ENCODE measurements at regions not wholly inside any gene's neighbourhood (a gene's known extent, or its start where the extent isn't known, plus 50 kb on each side); places are given as distances from the start of the nearest gene placed in this dataset.

DNA sequence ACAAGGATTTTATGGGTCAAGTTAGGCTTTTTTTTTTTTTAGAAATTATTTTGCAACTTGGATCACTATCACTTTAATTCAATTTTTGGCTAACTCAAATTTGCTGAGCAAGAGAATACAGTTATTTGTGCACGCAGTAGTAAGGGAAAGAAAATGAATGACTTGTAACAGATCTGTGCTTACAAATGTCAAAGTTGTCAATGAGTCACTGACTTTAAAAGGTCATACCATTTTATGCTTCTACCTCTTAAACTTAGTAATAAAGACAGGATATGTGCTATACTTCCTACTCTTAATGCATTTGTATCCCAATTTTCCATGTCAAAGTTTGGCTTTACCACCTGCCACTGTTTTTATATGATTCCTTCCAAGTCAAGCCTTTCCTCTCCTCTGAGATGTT is 131.1 kb upstream of the FBXO33 start:
- no peak for TF ChIP-seq EZH2 (IDR thresholded peaks at IDR 0.05)
- TF ChIP-seq, protein P1, sequence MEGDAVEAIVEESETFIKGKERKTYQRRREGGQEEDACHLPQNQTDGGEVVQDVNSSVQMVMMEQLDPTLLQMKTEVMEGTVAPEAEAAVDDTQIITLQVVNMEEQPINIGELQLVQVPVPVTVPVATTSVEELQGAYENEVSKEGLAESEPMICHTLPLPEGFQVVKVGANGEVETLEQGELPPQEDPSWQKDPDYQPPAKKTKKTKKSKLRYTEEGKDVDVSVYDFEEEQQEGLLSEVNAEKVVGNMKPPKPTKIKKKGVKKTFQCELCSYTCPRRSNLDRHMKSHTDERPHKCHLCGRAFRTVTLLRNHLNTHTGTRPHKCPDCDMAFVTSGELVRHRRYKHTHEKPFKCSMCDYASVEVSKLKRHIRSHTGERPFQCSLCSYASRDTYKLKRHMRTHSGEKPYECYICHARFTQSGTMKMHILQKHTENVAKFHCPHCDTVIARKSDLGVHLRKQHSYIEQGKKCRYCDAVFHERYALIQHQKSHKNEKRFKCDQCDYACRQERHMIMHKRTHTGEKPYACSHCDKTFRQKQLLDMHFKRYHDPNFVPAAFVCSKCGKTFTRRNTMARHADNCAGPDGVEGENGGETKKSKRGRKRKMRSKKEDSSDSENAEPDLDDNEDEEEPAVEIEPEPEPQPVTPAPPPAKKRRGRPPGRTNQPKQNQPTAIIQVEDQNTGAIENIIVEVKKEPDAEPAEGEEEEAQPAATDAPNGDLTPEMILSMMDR (IDR thresholded peaks at IDR 0.05 in 2 of 3, conservative IDR thresholded peaks at IDR 0.05 in 1 of 3; ENCODE audit: borderline replicate concordance in 1 of 3, insufficient read depth in 1 of 3, low read depth in 2 of 3, low read length in 2 of 3) = no peak
